A549 (cell line): ENCODE measurements at regions not wholly inside any gene's neighbourhood (a gene's known extent, or its start where the extent isn't known, plus 50 kb on each side); places are given as distances from the start of the nearest gene placed in this dataset.
"Not testable (repeated sequence)": the region's sequence is repeated elsewhere in the genome, so short reads cannot be mapped to it uniquely, and the experiment has no call there.

Source experiments
- CBX2 ChIP-seq: fragments of 200-600 bp; sonication (generic); IDR thresholded peaks from 2 replicates; pipeline ENCODE4 v1.6.1; 2016; ENCODE audit warnings: low read depth, mild to moderate bottlenecking, borderline replicate concordance
- CHD4 ChIP-seq: fragments of 200-600 bp; sonication (generic); IDR thresholded peaks from 2 replicates; pipeline ENCODE4 v1.6.1; 2016; ENCODE audit warnings: antibody characterized with exemption, mild to moderate bottlenecking, borderline replicate concordance
- CTCF ChIP-seq: fragments of >200 bp; sonication (Bioruptor Twin); formaldehyde crosslinking; IDR thresholded peaks from 3 replicates; pipeline ENCODE4 v1.5.1; 2016
- ESRRA ChIP-seq: fragments of 150-350 bp; IDR thresholded peaks from 2 replicates; pipeline ENCODE4 v1.6.1; 2014; ENCODE audit warnings: mild to moderate bottlenecking, low read length, borderline replicate concordance
- PBX3 ChIP-seq: IDR thresholded peaks from 2 replicates; pipeline ENCODE4 v1.6.1; 2012

- not testable (repeated sequence) for TF ChIP-seq CTCF, PBX3, CBX2, CHD4, ESRRA
Measured at GRCh38 chr3:75431120-75431519, 233.0 kb upstream of the FRG2C start.
